SH-SY5Y (cell line): ENCODE measurements at regions not wholly inside any gene's neighbourhood (a gene's known extent, or its start where the extent isn't known, plus 50 kb on each side); places are given as distances from the start of the nearest gene placed in this dataset.

Experiments used
- GATA2 ChIP-seq: IDR thresholded peaks from 2 replicates; pipeline ENCODE4 v1.6.1; 2011; ENCODE audit warnings: mild to moderate bottlenecking, low read depth, low read length
- GATA3 ChIP-seq: IDR thresholded peaks from 2 replicates; pipeline ENCODE4 v1.6.1; 2011; ENCODE audit warnings: low read depth, mild to moderate bottlenecking, low read length, moderate library complexity

- TF ChIP-seq GATA2: no peak
- TF ChIP-seq GATA3: no peak
Measured at GRCh38 chr11:23315286-23315685, 455.0 kb upstream of the CCDC179 start.
